GM18858 (cell line): ENCODE measurements at regions not wholly inside any gene's neighbourhood (a gene's known extent, or its start where the extent isn't known, plus 50 kb on each side); places are given as distances from the start of the nearest gene placed in this dataset.

Experiments used
- ATAC-seq: cut with Tn5 transposase; IDR thresholded peaks from one replicate; pipeline ENCODE4 v1.9.1; 2021; ENCODE audit not compliant: unreplicated experiment

GRCh38 chr17:77361986-77362620 is 221.3 kb downstream of the SEC14L1 start:
- no peak for ATAC-seq

DNA sequence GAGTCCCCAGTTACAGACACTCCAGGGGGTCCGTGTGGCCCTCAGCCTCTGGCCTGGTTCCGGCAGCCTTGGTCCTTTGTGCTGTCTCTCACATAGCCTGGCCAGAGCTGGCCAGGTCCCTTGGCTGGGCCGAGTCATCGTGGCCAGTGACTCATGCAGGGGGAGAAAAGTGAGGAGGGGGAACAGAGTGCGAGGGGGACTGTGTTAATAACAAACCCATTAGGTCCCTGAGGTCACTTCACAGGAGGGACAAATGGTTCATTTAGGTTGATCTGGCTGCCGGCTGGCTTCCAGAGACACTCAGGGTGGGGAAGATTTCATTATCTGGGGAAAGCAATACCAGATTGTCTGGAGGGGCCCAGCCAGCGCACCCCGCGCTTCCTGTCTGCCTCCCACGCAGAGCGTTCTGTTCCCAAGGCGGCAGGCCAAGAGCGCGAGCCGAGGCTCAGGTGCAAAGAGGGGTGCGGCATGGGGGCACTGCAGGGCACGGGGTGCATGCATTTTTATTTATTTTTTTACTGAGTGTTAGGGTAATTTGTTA is 223.1 kb downstream of the SEC14L1 start:
- ATAC-seq, result no peak

GRCh38 chr17:77364381-77364911 is 223.7 kb downstream of the SEC14L1 start:
- ATAC-seq, result no peak

DNA sequence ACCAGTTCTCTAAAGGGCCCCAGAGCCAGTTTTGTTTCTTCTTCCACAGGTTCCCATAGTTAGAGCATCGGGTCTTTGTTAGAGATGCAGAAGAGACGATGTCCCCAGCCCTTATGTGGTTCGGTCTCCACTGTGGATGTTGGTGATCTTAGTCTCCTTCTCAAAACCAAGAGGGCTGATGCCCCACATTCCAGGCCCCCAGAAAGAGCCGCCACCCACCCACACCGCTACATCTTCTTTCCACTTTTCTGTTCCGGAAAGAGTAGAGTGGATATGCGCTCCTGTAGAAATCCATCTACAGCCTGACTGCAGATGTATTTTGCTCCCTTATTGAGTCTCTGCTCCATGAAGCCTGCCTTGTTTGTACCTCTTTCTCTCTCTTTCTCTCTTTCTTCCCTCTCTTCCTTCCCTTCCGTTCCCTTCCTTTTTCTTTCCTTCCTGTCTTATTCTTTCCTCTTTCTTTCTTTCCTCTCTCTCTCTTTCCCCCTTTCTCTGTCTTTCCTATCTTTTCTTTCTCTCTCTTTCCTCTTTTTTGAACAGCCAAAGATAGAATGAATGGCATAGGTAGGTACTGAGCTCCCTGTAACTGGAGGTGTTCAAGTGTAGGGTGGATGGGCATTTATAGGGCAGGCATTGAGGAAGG is 224.3 kb downstream of the SEC14L1 start:
- no peak for ATAC-seq

- no peak for ATAC-seq
These were observed 224.9 kb downstream of the SEC14L1 start for GRCh38 chr17:77365584-77366186.

DNA sequence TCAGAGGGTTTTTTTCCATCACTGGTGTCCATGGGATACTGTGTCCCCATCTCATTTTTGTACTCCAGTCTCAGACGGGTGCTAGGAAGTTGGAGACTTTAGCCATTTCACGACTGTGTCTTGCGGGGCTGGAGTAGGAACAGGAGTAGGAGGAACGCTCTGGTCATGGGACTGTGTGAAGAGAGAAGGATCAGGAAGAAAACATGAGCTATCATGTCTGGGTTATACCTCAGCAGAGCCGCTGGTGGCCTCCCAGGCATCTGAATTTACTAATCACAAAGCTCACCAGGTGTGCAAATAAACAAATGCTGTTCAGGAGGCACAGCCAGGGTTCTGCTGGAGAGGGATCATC is 225.4 kb downstream of the SEC14L1 start:
- no peak for ATAC-seq

DNA sequence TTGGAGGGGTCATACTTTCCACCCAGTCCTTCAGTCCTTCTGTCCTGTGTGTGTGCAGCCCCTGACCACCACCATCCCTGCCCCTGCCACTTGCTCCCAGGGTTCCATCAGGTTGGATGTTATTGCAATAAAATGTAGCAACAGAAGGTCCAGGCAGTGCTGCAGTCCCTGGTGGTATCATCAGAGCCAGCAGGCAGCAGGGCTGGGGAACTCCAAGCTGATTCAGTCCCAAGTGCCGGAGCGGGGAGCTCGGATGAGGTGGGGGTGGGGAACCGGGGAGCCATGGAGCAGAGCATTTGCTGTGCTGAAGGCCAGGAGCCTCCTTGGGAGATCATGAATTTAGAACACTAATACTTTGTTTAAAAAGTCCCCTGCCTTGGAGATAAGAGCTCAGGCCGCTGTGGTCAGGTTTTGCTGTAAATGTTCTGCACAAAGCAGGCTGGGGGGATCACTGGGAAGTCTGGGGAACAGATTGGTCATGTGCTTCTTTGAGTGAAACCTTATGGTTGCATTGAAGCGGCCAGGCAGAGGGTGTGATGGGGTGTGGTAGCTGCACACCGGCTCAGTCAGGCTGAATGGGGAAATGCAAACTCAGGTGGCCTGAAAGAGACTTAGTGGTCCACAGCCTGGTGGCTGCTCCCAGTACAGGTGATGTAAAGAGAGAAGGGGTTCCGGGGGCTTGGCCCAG is 225.9 kb downstream of the SEC14L1 start:
- no peak for ATAC-seq

DNA sequence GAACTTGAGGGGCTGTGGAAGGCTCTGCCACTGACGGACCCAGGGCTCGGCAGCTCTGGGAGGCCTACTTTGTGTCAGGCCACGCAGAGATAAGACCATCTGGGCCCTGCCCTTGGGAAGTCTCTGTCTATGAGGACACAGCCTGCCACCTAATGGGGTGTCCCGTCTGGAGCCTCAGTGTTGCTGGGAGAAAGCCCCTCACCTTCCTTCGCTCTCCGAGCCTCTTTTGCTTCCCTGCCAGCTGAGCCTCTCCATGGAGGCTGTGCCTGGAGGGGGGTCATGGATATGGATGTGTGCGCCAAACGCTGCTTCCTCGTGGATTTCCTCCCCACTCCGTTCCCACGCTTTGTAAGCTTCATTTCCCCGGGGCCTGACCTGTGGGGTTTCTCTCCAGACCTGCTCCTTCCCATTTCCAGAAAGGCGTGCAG is 228.8 kb downstream of the SEC14L1 start:
- no peak for ATAC-seq

DNA sequence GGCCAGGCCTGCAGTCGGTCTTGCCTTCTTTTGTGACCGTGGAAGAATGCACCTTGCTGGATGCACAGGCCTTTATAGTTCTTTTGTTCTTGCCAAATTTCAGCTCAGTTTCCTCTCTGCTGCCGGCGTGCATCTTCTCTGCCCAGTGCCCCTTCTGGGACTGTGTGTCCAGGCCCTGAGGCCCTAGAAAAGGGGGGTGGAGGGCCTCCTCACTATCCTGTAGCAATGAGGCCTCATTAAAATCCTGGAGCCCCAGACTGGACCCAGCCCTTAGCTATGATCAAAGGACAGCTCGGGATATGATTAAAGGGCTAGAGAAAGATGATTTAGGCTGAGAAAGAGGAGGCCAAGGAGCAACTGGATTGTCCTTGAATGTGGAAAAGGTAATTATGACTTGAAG is 229.8 kb downstream of the SEC14L1 start:
- ATAC-seq, result no peak

DNA sequence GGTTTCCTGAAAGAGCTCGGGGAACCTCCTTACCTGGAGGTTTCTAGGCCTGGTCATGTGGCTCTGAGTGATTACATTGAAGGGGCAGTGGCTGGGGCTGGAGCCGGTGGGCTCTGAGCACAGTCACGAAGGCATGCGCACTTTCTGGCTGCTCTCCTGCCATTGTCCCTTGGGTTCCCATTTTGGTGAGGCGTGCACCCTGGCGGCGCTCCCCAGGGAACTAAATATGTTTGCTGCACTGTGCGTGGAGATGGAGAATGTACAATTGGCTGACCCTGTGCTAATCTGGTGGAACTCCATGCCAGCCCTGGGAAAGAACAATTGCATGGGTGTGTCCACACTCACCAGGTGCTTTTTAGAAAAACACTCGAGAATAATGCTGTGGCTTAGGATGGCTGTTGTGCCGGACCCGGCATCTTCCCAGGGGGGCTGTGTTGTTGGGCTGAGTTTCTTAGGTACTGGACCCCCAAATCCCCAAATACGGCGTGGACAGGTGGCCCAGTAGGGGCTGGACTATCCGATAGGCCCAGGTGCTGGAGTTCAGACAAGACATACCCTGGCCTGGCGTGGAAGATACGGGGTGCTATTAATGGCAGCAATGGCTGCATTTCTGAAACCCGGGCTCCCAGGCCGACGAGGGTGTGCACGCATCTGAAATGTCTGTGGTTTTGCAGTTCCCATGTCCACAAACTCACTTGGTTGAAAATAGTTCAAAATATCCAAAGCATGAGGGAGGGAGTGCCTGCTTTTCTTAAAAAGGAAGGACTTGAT is 230.5 kb downstream of the SEC14L1 start:
- ATAC-seq, result no peak

DNA sequence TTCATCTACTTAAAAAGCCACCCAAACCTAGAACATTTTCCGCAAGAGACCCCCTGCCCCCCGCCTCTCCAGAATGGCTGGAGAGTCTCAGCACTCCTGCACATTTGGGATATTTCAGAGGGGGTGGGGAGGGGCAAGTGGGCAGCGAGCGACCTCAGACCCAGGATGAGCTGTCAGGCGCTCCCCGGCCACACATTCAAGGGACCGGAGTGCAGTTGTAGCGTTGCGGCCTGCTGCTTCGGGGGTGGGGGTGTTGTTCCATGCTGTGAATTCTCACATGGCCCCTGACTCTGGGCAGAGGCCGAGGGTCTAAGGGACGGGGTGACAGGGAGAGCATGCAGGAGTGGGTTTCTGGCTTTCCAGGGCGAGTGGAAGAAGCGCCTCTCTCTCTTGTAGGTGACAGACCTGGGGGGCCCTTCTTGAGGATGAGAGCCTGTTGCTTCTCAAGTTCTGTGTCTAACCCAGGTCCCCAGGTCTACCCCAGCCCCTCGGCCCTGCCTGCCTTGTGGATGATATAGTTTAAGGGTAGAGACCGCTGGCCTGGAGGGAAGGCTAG is 231.2 kb downstream of the SEC14L1 start:
- ATAC-seq, result no peak

- no peak for ATAC-seq
These were observed 231.9 kb downstream of the SEC14L1 start for GRCh38 chr17:77372444-77373298.

- no peak for ATAC-seq
These were observed 232.8 kb downstream of the SEC14L1 start for GRCh38 chr17:77373299-77374169.

GRCh38 chr17:77374170-77374936 is 233.6 kb downstream of the SEC14L1 start:
- ATAC-seq, result no peak

DNA sequence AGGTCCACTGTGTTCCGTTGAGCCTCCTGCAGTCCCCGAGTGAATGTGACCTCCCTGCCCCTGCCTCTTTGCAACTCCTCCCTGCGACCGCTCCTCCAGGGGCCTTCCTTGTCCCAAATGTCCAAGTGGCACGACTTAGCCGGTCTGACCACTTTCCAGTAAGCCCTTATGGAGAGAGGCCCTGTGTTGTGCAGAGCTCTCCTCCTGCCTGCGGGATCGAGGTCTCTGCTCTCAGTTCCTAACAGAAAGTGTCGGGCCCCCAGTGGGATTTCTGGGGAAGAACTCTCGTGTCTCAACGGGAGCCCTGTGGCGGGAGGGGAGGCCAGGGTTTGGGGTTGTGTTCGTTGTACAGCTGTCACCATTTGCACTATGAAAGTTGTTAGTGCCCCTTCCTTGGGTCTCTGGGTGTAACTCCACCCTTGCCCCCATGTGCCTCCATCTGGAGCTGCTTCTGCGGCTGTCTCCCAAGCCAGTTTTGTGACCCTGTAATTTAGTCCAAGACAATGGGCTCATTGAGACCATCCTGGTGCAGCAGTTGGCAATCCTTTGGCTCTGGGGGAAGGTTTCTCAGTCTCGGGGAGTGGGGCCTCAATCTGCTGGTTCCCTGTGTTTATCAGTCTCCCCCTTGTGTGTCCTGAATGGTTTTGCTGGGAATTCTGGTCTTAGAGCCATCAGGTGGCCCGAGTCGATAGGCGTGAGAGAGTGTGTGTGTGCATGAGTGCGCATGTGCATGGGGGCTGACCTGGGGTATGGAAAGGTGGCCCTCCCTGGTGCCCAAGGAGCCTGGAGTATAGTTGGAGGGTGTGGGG is 234.5 kb downstream of the SEC14L1 start:
- no peak for ATAC-seq

DNA sequence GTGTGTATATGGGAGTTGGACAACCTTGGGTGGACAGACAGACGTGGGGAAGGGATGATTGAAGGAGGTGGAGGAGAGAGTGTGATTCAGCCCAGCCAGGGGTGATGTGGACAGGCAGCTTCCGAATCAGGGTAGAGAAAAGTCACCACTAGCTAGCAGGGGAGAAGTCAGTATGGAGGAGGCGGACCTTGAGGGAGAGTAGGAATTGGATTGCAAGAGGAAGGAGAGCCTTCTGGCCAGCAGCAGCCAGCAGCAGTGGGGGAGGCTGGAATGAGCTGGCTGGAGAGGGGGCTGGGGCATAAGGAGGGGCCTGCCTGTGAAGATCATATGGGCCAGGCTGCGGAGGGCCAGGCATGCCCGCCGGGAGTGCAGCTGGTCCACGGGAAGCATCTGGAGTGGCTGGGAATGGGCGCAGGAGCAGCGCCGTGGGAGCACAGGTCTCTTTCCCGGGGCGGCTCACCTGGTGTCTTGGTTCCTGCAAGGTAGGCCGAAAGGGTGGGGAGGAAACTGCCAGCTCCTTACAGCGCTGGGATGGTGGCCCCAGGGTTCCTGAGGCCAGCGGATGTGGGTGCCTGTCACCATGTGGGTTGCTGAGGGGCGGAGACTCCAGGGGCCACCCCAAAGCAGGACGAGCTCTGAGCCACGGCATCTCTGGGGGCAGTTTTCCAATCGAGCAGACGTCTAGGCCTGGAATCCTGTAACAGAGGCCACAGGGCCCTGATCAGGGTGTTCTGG is 235.3 kb downstream of the SEC14L1 start:
- no peak for ATAC-seq
